Type B pancreatic cell (in vitro differentiated cells): ENCODE measurements at regions not wholly inside any gene's neighbourhood (a gene's known extent, or its start where the extent isn't known, plus 50 kb on each side); places are given as distances from the start of the nearest gene placed in this dataset.

Experiments
- DNase-seq: peaks from one replicate; pipeline ENCODE4 v3.0.0; 2021; ENCODE audit warnings: mixed read lengths; ENCODE audit not compliant: unreplicated experiment; ENCODE audit errors: extremely low spot score
- H3K27ac Mint-ChIP-seq: 2 replicates; pipeline ENCODE4 v1.8.0; 2021; ENCODE audit warnings: mild to moderate bottlenecking, mixed read lengths
- H3K27me3 Mint-ChIP-seq: 2 replicates; pipeline ENCODE4 v1.8.0; 2021; ENCODE audit warnings: mixed read lengths
- H3K36me3 Mint-ChIP-seq: 2 replicates; pipeline ENCODE4 v1.8.0; 2021; ENCODE audit warnings: mixed read lengths
- H3K4me1 Mint-ChIP-seq: one replicate; pipeline ENCODE4 v1.8.0; 2021; ENCODE audit warnings: mixed read lengths; ENCODE audit not compliant: unreplicated experiment
- H3K4me3 Mint-ChIP-seq: 2 replicates; pipeline ENCODE4 v1.8.0; 2021; ENCODE audit warnings: mild to moderate bottlenecking, mixed read lengths
- H3K9me3 Mint-ChIP-seq: 2 replicates; pipeline ENCODE4 v1.8.0; 2021; ENCODE audit warnings: mixed read lengths
- CTCF ChIP-seq: fragments of 200-600 bp; sonication (generic); conservative IDR thresholded peaks from 2 replicates; pipeline ENCODE4 v1.5.0; 2021; ENCODE audit warnings: antibody characterized with exemption, mild to moderate bottlenecking

DNA sequence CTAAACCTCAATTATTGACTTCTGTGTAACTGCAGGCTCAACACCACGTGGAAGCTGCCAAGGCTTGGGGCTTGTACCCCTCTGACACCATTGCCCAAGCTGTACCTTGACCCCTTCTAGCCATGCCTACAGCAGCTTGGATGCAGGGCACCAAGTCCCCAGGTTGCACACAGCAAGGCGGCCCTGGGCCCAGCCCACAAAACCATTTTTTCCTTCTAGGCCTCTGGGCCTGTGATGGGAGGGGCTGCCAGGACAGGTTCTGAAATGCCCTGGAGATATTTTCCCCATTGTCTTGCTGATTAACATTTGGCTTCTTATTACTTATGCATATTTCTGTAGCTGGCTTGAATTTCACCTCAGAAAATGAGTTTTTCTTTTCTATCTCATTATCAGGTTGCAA is 610.0 kb upstream of the LRRN3 start:
- Mint-ChIP-seq H3K9me3 (peaks cover 16% of the 10 kb centered on the region), H3K27me3 (peaks cover 2% of the 10 kb centered on the region), H3K36me3 (no peaks in the 10 kb centered on the region), H3K4me3 (no peak overlapping the region), H3K4me1 (no peaks in the 10 kb centered on the region), H3K27ac (no peak overlapping the region)
- no peak for DNase-seq
- no peak for TF ChIP-seq CTCF

DNA sequence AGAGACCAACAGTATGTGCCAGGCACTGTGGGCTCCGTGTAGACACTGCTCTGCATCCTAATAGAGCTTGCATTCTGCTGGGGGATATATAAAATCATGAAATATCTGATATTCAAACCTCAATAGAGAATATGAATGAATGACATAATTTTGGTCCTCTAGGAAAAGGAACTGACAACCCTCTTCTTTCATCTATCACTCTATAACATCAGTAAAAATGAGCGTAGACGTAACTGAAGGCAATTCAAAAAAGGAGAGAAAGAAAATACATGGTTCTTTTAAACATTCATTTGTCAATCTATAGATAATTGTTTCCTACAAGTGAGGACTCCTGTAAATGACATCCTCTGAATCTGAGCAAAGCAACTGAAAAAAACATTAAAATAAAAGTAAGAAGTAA is 607.4 kb upstream of the LRRN3 start:
- Mint-ChIP-seq H3K36me3 (no peaks in the 10 kb centered on the region), H3K27ac (no peak overlapping the region), H3K27me3 (peaks cover 2% of the 10 kb centered on the region), H3K4me1 (no peaks in the 10 kb centered on the region), H3K4me3 (no peak overlapping the region), H3K9me3 (peaks cover 16% of the 10 kb centered on the region)
- DNase-seq = no peak
- no peak for TF ChIP-seq CTCF

DNA sequence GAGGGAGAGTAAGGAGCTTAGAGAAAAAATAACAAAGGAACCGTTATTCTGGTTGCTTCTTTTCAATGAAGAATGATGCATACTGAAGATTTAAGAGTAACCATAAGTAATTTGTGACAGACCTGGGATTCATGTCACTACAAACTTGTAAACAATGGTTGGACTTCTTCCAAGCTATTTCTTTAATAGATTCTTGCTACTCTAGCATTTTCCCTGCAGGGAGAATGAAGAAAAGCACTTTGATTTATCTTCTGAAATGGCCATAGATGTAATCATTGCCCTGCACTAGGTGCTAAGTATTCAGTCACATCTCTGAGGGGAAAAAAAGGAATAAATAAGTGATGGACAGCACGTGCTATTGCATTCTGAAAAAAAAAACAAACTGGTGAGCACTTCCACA is 606.6 kb upstream of the LRRN3 start:
- Mint-ChIP-seq H3K4me3 (no peak overlapping the region), H3K36me3 (no peaks in the 10 kb centered on the region), H3K9me3 (peaks cover 11% of the 10 kb centered on the region), H3K4me1 (no peaks in the 10 kb centered on the region), H3K27me3 (peaks cover 2% of the 10 kb centered on the region), H3K27ac (no peak overlapping the region)
- no peak for TF ChIP-seq CTCF
- DNase-seq = no peak

GRCh38 chr7:110486549-110486948 is 604.4 kb upstream of the LRRN3 start:
- H3K9me3 Mint-ChIP-seq = peaks cover 11% of the 10 kb centered on the region

DNA sequence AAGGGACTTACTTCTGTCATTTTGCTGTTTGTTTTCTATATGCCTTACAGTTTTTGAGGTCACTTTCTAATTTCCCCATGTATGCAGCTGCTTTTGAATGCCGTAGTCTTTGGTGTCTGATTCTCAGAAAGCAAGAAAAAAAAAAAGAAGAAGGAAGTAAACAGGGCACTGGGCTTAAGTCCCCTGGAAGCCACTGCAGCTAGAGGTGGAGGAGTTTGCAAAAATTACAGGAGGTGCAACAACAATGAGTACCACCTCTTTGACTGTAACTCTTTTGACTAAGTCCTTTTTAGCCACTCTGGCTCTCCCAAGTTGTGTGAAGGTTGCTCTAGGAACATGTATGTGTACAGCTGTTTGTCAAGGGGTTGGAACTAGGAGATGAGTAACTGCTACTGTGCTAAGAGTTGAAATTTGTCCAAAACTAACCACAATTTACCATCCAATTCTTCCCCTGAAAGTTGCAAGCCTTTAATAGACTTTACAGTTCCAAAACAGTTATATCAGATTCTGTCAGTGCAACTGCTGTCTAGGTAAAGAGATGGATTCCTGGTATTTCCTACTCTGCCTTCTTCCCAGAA is 588.0 kb upstream of the LRRN3 start:
- TF ChIP-seq CTCF = no peak
- Mint-ChIP-seq H3K27me3 (no peaks in the 10 kb centered on the region), H3K27ac (no peak overlapping the region)

More at GRCh38 chr7:110486549-110486948, 604.4 kb upstream of the LRRN3 start:
- no peak overlapping the region for H3K4me3 Mint-ChIP-seq
- no peak for TF ChIP-seq CTCF
- no peaks in the 10 kb centered on the region for H3K4me1 Mint-ChIP-seq
- H3K27me3 Mint-ChIP-seq = peaks cover 6% of the 10 kb centered on the region
- no peaks in the 10 kb centered on the region for H3K36me3 Mint-ChIP-seq
- no peak for DNase-seq
- no peak overlapping the region for H3K27ac Mint-ChIP-seq

GRCh38 chr7:110507369-110507768 is 583.6 kb upstream of the LRRN3 start:
- Mint-ChIP-seq H3K27me3 (no peaks in the 10 kb centered on the region), H3K4me1 (no peaks in the 10 kb centered on the region), H3K9me3 (no peaks in the 10 kb centered on the region), H3K4me3 (no peak overlapping the region), H3K36me3 (no peaks in the 10 kb centered on the region), H3K27ac (no peak overlapping the region)
- DNase-seq = no peak
- no peak for TF ChIP-seq CTCF

More for the DNA sequence above, 588.0 kb upstream of the LRRN3 start:
- Mint-ChIP-seq H3K4me3 (no peak overlapping the region), H3K9me3 (peaks cover 4% of the 10 kb centered on the region), H3K4me1 (no peaks in the 10 kb centered on the region), H3K36me3 (no peaks in the 10 kb centered on the region)
- no peak for DNase-seq
